Liver (tissue), 8 donors: ENCODE measurements at regions not wholly inside any gene's neighbourhood (a gene's known extent, or its start where the extent isn't known, plus 50 kb on each side); places are given as distances from the start of the nearest gene placed in this dataset.
A peak's percentile ranks its signal among the peaks of the same experiment; 100 is the strongest.

ENCODE experiments used
- DNase-seq: peaks from one replicate; pipeline ENCODE4 v3.0.0-alpha.2; 2017; ENCODE audit warnings: low spot score
- H3K27ac ChIP-seq, 2 donors: one replicate each; pipeline ENCODE4 v1.7.0; 2013; ENCODE audit warnings: inconsistent platforms in 2 of 2, low read length in 2 of 2, control low read depth in 1 of 2, low read depth in 1 of 2, mild to moderate bottlenecking in 1 of 2
- H3K27me3 ChIP-seq, 4 donors: one replicate each; pipeline versions ENCODE4 v1.6.1 to v1.7.0; 2013; ENCODE audit warnings: low read length in 3 of 4, inconsistent platforms in 1 of 4, mild to moderate bottlenecking in 1 of 4, moderate library complexity in 1 of 4; ENCODE audit not compliant: control insufficient read depth in 4 of 4, insufficient read depth in 4 of 4
- H3K36me3 ChIP-seq, 4 donors: one replicate each; pipeline versions ENCODE4 v1.6.1 to v1.7.0; 2013; ENCODE audit warnings: low read length in 3 of 4, mild to moderate bottlenecking in 3 of 4, low read depth in 1 of 4, moderate library complexity in 1 of 4; ENCODE audit not compliant: control insufficient read depth in 4 of 4, insufficient read depth in 3 of 4
- H3K4me1 ChIP-seq, 4 donors: one replicate each; pipeline versions ENCODE4 v1.6.1 to v1.7.0; 2013; ENCODE audit warnings: low read length in 3 of 4, mild to moderate bottlenecking in 3 of 4, moderate library complexity in 1 of 4; ENCODE audit not compliant: control insufficient read depth in 4 of 4, insufficient read depth in 4 of 4
- H3K4me3 ChIP-seq, 3 donors: one replicate each; pipeline versions ENCODE4 v1.6.1 to v1.7.0; 2013; ENCODE audit warnings: low read length in 3 of 3, control low read depth in 1 of 3, low read depth in 1 of 3, mild to moderate bottlenecking in 1 of 3
- H3K9ac ChIP-seq, 2 donors: one replicate each; pipeline ENCODE4 v1.7.0; 2013; ENCODE audit warnings: low read length in 2 of 2, mild to moderate bottlenecking in 2 of 2, moderate library complexity in 2 of 2, control low read depth in 1 of 2, low read depth in 1 of 2
- H3K9me3 ChIP-seq, 4 donors: one replicate each; pipeline versions ENCODE4 v1.6.1 to v1.7.0; 2013; ENCODE audit warnings: low read length in 3 of 4; ENCODE audit not compliant: control insufficient read depth in 4 of 4
- FOXA1 ChIP-seq: IDR thresholded peaks from 2 replicates; pipeline ENCODE4 v1.6.1; 2016; ENCODE audit warnings: antibody characterized with exemption
- FOXA2 ChIP-seq: IDR thresholded peaks from 2 replicates; pipeline ENCODE4 v1.6.1; 2016; ENCODE audit warnings: antibody characterized with exemption
- GABPA ChIP-seq, 2 donors: IDR thresholded peaks in 1 of 2; conservative IDR thresholded peaks in 1 of 2; 2 replicates each; pipeline ENCODE4 v1.6.1; 2016; ENCODE audit warnings: antibody characterized with exemption in 2 of 2, mild to moderate bottlenecking in 1 of 2, moderate library complexity in 1 of 2
- HNF4A ChIP-seq, 2 donors: conservative IDR thresholded peaks; 2 replicates each; pipeline ENCODE4 v1.6.1; 2016; ENCODE audit warnings: antibody characterized with exemption in 2 of 2, mild to moderate bottlenecking in 2 of 2
- HNF4G ChIP-seq: IDR thresholded peaks from 2 replicates; pipeline ENCODE4 v1.6.1; 2016; ENCODE audit warnings: antibody characterized with exemption
- JUND ChIP-seq, 2 donors: IDR thresholded peaks; 2 replicates each; pipeline ENCODE4 v1.6.1; 2016; ENCODE audit warnings: antibody characterized with exemption in 2 of 2
- NR2F2 ChIP-seq: IDR thresholded peaks from 2 replicates; pipeline ENCODE4 v1.6.1; 2016; ENCODE audit warnings: antibody characterized with exemption
- RAD21 ChIP-seq, 2 donors: IDR thresholded peaks; 2 replicates each; pipeline ENCODE4 v1.6.1; 2016; ENCODE audit warnings: antibody characterized with exemption in 2 of 2, mild to moderate bottlenecking in 2 of 2
- RXRA ChIP-seq, 2 donors: IDR thresholded peaks; 2 replicates each; pipeline ENCODE4 v1.6.1; 2017 to 2018; ENCODE audit warnings: antibody characterized with exemption in 2 of 2, mild to moderate bottlenecking in 1 of 2
- SP1 ChIP-seq: IDR thresholded peaks from 2 replicates; pipeline ENCODE4 v1.6.1; 2018; ENCODE audit warnings: antibody characterized with exemption, mild to moderate bottlenecking
- TAF1 ChIP-seq: conservative IDR thresholded peaks from 2 replicates; pipeline ENCODE4 v1.6.1; 2016; ENCODE audit warnings: antibody characterized with exemption, mild to moderate bottlenecking
- YY1 ChIP-seq: IDR thresholded peaks from 2 replicates; pipeline ENCODE4 v1.6.1; 2016; ENCODE audit warnings: antibody characterized with exemption, mild to moderate bottlenecking
- WGBS: extraction: QIAGEN DNeasy Blood & Tissue Kit; methylation state at CpG from one replicate; pipeline ENCODE4 v1.1.7; 2013; 5-methylcytosine and 5-hydroxymethylcytosine counted together
- TF ChIP-seq, protein P1 (sequence below): IDR thresholded peaks from 2 replicates; pipeline ENCODE4 v1.6.1; 2016; ENCODE audit warnings: antibody characterized with exemption
- TF ChIP-seq, protein P2 (sequence below): fragments of 150-350 bp; IDR thresholded peaks from 2 replicates; pipeline ENCODE4 v1.5.1; 2017; ENCODE audit warnings: improper control_type of control experiment, low read depth, low read length; ENCODE audit not compliant: missing input control
- TF ChIP-seq, protein P3 (sequence below): IDR thresholded peaks from 2 replicates; pipeline ENCODE4 v1.6.1; 2016; ENCODE audit warnings: antibody characterized with exemption, mild to moderate bottlenecking
- TF ChIP-seq, protein P4 (sequence below): IDR thresholded peaks from 2 replicates; pipeline ENCODE4 v1.6.1; 2016; ENCODE audit warnings: antibody characterized with exemption
- TF ChIP-seq, protein P5 (sequence below): IDR thresholded peaks from 2 replicates; pipeline ENCODE4 v1.6.1; 2016; ENCODE audit warnings: antibody characterized with exemption
- donor health status: healthy.
- donor health status: healthy.
- donor health status: healthy.
- donor health status: healthy.
- donor health status: healthy.

DNA sequence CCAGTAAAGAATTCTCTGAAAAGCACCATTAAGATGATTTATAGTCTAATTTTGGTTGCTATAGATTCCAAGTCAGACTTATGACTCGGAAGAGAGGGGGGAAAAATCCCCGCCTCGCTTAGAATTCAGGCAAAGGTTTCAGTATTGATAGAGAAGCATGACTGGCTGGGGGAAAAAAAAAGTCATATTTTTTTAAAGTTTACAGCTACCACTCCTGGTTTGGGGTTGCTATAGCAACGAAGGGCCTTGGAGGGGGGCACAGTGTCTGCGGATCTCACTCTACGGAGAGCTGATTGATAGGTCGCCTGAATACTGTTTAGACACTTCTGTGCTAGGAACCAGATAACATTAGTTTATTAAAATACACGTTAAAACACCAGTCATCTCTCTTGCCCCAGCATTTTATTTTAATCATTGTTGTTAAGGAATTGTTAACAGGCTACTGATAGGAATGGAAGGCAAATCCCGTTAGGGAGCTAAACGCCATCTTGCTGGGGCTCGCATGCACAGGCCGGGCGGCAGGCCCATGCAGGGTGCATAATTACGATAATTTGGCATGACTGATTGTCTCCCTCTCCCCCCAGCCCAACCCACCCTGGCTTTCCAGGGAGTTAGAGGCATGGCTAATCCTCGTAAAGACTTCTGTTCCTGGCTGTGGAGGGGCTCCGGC is 380.0 kb upstream of the XYLT1 start:
- no peaks in the 10 kb centered on the region for H3K4me1 ChIP-seq
- H3K9ac ChIP-seq = no peak overlapping the region
- no peak for DNase-seq
- no peaks in the 10 kb centered on the region for H3K36me3 ChIP-seq
- no peaks in the 10 kb centered on the region for H3K27me3 ChIP-seq
- WGBS = 69% methylated on average over 16 of the region's 16 CpGs
- no peak for TF ChIP-seq SP1
- no peak for TF ChIP-seq HNF4A (conservative IDR thresholded peaks at IDR 0.05)
- TF ChIP-seq, protein P1, sequence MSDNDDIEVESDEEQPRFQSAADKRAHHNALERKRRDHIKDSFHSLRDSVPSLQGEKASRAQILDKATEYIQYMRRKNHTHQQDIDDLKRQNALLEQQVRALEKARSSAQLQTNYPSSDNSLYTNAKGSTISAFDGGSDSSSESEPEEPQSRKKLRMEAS = no peak
- TF ChIP-seq TAF1 = no peak
- no peak for TF ChIP-seq FOXA1
- no peak for TF ChIP-seq HNF4G
- TF ChIP-seq RXRA (IDR thresholded peaks at IDR 0.05) = no peak
- TF ChIP-seq, protein P2, sequence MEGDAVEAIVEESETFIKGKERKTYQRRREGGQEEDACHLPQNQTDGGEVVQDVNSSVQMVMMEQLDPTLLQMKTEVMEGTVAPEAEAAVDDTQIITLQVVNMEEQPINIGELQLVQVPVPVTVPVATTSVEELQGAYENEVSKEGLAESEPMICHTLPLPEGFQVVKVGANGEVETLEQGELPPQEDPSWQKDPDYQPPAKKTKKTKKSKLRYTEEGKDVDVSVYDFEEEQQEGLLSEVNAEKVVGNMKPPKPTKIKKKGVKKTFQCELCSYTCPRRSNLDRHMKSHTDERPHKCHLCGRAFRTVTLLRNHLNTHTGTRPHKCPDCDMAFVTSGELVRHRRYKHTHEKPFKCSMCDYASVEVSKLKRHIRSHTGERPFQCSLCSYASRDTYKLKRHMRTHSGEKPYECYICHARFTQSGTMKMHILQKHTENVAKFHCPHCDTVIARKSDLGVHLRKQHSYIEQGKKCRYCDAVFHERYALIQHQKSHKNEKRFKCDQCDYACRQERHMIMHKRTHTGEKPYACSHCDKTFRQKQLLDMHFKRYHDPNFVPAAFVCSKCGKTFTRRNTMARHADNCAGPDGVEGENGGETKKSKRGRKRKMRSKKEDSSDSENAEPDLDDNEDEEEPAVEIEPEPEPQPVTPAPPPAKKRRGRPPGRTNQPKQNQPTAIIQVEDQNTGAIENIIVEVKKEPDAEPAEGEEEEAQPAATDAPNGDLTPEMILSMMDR = no peak
- no peak for TF ChIP-seq RAD21 (IDR thresholded peaks at IDR 0.05)
- no peak for TF ChIP-seq GABPA (IDR thresholded peaks at IDR 0.05 in 1 of 2, conservative IDR thresholded peaks at IDR 0.05 in 1 of 2)
- no peak for TF ChIP-seq FOXA2
- TF ChIP-seq NR2F2 = no peak
- TF ChIP-seq YY1 = no peak
- H3K9me3 ChIP-seq = no peaks in the 10 kb centered on the region
- H3K4me3 ChIP-seq = no peak overlapping the region
- no peak overlapping the region for H3K27ac ChIP-seq

DNA sequence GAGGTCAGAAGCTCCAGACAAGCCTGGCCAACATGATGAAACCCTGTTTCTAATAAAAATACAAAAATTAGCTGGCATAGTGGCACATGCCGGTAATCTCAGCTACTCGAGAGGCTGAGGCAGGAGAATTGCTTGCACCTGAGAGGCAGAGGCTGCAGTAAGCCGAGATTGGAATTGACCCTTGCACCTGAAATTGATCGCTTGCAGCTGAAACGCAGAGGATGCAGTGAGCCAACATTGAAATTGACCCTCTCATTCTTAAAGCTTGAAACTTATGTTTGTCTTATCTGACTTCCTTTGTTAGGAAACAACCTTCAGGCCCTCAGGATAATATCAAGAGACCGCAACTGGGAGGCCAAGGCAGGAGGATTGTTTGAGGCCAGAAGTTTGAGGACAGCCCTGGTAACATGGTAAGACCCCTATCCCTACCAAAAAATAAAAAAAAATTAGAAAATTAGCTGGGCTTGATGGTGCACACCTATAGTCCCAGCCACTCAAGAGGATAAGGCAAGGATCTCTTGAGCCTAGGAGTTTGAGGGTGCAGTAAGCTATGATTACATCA is 376.6 kb upstream of the XYLT1 start:
- Histone ChIP-seq H3K4me3 (no peak overlapping the region), H3K9me3 (no peaks in the 10 kb centered on the region), H3K27ac (no peak overlapping the region), H3K36me3 (no peaks in the 10 kb centered on the region), H3K4me1 (no peaks in the 10 kb centered on the region), H3K9ac (no peak overlapping the region), H3K27me3 (no peaks in the 10 kb centered on the region)
- 57% methylated on average over 6 of the region's 6 CpGs for WGBS
- TF ChIP-seq SP1 (no peak), HNF4A (conservative IDR thresholded peaks at IDR 0.05) (peak in 1 of 2 donors; percentile 17)
- no peak for DNase-seq

DNA sequence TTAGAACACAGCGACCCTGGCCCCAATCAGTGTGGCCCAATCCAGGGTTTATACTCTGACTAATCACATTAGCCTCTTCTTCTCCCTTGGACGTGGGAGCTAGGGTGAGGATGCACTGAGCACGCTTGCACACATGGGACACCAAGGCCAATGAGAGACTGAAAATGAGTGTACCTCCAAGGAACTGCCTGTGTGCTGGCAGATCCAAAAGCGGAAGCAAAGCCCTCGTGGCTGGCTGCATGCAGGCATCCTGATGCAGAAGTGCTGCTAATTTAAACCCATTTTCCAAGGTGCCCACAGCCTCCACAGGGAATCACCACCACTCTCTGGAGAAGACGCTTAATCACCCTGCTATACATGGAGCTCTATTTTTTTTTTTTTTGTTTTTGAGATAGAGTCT is 375.3 kb upstream of the XYLT1 start:
- Histone ChIP-seq H3K9me3 (no peaks in the 10 kb centered on the region), H3K27ac (no peak overlapping the region), H3K27me3 (no peaks in the 10 kb centered on the region), H3K4me1 (no peaks in the 10 kb centered on the region), H3K9ac (no peak overlapping the region), H3K36me3 (no peaks in the 10 kb centered on the region), H3K4me3 (no peak overlapping the region)
- DNase-seq = no peak
- 92% methylated on average over 6 of the region's 6 CpGs for WGBS
- TF ChIP-seq, protein P2 = no peak
- no peak for TF ChIP-seq YY1
- TF ChIP-seq FOXA1 = no peak
- TF ChIP-seq, protein P3, sequence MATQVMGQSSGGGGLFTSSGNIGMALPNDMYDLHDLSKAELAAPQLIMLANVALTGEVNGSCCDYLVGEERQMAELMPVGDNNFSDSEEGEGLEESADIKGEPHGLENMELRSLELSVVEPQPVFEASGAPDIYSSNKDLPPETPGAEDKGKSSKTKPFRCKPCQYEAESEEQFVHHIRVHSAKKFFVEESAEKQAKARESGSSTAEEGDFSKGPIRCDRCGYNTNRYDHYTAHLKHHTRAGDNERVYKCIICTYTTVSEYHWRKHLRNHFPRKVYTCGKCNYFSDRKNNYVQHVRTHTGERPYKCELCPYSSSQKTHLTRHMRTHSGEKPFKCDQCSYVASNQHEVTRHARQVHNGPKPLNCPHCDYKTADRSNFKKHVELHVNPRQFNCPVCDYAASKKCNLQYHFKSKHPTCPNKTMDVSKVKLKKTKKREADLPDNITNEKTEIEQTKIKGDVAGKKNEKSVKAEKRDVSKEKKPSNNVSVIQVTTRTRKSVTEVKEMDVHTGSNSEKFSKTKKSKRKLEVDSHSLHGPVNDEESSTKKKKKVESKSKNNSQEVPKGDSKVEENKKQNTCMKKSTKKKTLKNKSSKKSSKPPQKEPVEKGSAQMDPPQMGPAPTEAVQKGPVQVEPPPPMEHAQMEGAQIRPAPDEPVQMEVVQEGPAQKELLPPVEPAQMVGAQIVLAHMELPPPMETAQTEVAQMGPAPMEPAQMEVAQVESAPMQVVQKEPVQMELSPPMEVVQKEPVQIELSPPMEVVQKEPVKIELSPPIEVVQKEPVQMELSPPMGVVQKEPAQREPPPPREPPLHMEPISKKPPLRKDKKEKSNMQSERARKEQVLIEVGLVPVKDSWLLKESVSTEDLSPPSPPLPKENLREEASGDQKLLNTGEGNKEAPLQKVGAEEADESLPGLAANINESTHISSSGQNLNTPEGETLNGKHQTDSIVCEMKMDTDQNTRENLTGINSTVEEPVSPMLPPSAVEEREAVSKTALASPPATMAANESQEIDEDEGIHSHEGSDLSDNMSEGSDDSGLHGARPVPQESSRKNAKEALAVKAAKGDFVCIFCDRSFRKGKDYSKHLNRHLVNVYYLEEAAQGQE = no peak
- TF ChIP-seq, protein P1 = no peak
- no peak for TF ChIP-seq JUND (IDR thresholded peaks at IDR 0.05)
- no peak for TF ChIP-seq SP1
- TF ChIP-seq GABPA (IDR thresholded peaks at IDR 0.05 in 1 of 2, conservative IDR thresholded peaks at IDR 0.05 in 1 of 2) = no peak
- TF ChIP-seq, protein P4, sequence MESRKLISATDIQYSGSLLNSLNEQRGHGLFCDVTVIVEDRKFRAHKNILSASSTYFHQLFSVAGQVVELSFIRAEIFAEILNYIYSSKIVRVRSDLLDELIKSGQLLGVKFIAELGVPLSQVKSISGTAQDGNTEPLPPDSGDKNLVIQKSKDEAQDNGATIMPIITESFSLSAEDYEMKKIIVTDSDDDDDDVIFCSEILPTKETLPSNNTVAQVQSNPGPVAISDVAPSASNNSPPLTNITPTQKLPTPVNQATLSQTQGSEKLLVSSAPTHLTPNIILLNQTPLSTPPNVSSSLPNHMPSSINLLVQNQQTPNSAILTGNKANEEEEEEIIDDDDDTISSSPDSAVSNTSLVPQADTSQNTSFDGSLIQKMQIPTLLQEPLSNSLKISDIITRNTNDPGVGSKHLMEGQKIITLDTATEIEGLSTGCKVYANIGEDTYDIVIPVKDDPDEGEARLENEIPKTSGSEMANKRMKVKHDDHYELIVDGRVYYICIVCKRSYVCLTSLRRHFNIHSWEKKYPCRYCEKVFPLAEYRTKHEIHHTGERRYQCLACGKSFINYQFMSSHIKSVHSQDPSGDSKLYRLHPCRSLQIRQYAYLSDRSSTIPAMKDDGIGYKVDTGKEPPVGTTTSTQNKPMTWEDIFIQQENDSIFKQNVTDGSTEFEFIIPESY = no peak
- TF ChIP-seq, protein P5, sequence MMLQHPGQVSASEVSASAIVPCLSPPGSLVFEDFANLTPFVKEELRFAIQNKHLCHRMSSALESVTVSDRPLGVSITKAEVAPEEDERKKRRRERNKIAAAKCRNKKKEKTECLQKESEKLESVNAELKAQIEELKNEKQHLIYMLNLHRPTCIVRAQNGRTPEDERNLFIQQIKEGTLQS = no peak
